OCI-LY3 (cell line): ENCODE measurements at regions not wholly inside any gene's neighbourhood (a gene's known extent, or its start where the extent isn't known, plus 50 kb on each side); places are given as distances from the start of the nearest gene placed in this dataset.

ENCODE experiments used
- H2AFZ ChIP-seq: fragments of 200-600, 300-600 bp; shearing (Covaris generic); 2 replicates; pipeline ENCODE4 v1.6.0; 2014; ENCODE audit warnings: antibody characterized with exemption, low read depth, low read length
- H3K27ac ChIP-seq: fragments of 200-600, 300-600 bp; sonication (generic); 2 replicates; pipeline ENCODE4 v1.5.1; 2014; ENCODE audit warnings: mild to moderate bottlenecking, low read length, moderate library complexity, mixed read lengths
- H3K27me3 ChIP-seq: fragments of 200-600, 300-600 bp; sonication (generic); 2 replicates; pipeline ENCODE4 v1.6.1; 2014; ENCODE audit warnings: low read depth, low read length, mixed read lengths
- H3K36me3 ChIP-seq: fragments of 200-600, 300-600 bp; sonication (generic); replicated peaks from 2 replicates; pipeline ENCODE3; 2014; ENCODE audit warnings: low read depth, low read length, mixed read lengths
- H3K4me1 ChIP-seq: fragments of 300-600, 200-600 bp; sonication (generic); 2 replicates; pipeline ENCODE4 v1.6.1; 2014; ENCODE audit warnings: low read length, mixed read lengths
- H3K4me2 ChIP-seq: fragments of 200-600, 300-600 bp; sonication (generic); 2 replicates; pipeline ENCODE4 v1.6.1; 2014; ENCODE audit warnings: low read length, mixed read lengths
- H3K4me3 ChIP-seq: fragments of 300-600, 200-600 bp; sonication (generic); 2 replicates; pipeline ENCODE4 v1.5.1; 2014; ENCODE audit warnings: antibody characterized with exemption, mild to moderate bottlenecking, low read length, moderate library complexity
- H3K79me2 ChIP-seq: fragments of 300-600, 200-600 bp; shearing (Covaris generic); 2 replicates; pipeline ENCODE4 v1.6.1; 2014; ENCODE audit warnings: mild to moderate bottlenecking, low read length, mixed read lengths
- H3K9ac ChIP-seq: fragments of 300-600, 200-600 bp; shearing (Covaris generic); 2 replicates; pipeline ENCODE4 v1.6.0; 2014; ENCODE audit warnings: mild to moderate bottlenecking, low read length, moderate library complexity
- H3K9me3 ChIP-seq: fragments of 200-600, 300-600 bp; shearing (Covaris generic); 2 replicates; pipeline ENCODE4 v1.6.1; 2014; ENCODE audit warnings: low read length, mixed read lengths; ENCODE audit not compliant: insufficient read depth
- H4K20me1 ChIP-seq: fragments of 200-600, 300-600 bp; sonication (generic); 2 replicates; pipeline ENCODE4 v1.6.1; 2016; ENCODE audit warnings: low read length, mixed read lengths; ENCODE audit not compliant: insufficient read depth
- CTCF ChIP-seq: fragments of 200-600, 300-600 bp; sonication (generic); IDR thresholded peaks from 2 replicates; pipeline ENCODE4 v1.5.1; 2014; ENCODE audit warnings: antibody characterized with exemption, low read length, low read depth
- EZH2phosphoT487 ChIP-seq: fragments of 200-600 bp; shearing (Covaris generic); IDR thresholded peaks from 2 replicates; pipeline ENCODE4 v1.6.1; 2018; ENCODE audit warnings: antibody characterized with exemption, mixed run types, low read depth

GRCh38 chr6:145020543-145020942 is 714.8 kb downstream of the EPM2A start:
- H3K27ac ChIP-seq: no peak overlapping the region
- no peaks in the 10 kb centered on the region for H3K79me2 ChIP-seq
- no peaks in the 10 kb centered on the region for H3K9me3 ChIP-seq

GRCh38 chr6:145022199-145022796 is 713.0 kb downstream of the EPM2A start:
- H3K27ac ChIP-seq: no peak overlapping the region
- H3K36me3 ChIP-seq: no peaks in the 10 kb centered on the region
- H3K4me1 ChIP-seq: no peaks in the 10 kb centered on the region
- H3K9ac ChIP-seq: no peak overlapping the region
- no peak overlapping the region for H2AFZ ChIP-seq
- no peaks in the 10 kb centered on the region for H3K9me3 ChIP-seq
- H3K27me3 ChIP-seq: peaks cover 3% of the 10 kb centered on the region; the same call in 1 of the 2 replicates
- no peaks in the 10 kb centered on the region for H3K79me2 ChIP-seq
- TF ChIP-seq CTCF (no peak), EZH2phosphoT487 (no peak)
- no peak overlapping the region for H3K4me3 ChIP-seq
- H3K4me2 ChIP-seq: no peak overlapping the region
- H4K20me1 ChIP-seq: no peaks in the 10 kb centered on the region

More at GRCh38 chr6:145020543-145020942, 714.8 kb downstream of the EPM2A start:
- no peaks in the 10 kb centered on the region for H3K36me3 ChIP-seq
- peaks cover 3% of the 10 kb centered on the region; the same call in 1 of the 2 replicates for H3K27me3 ChIP-seq
- H3K4me1 ChIP-seq: peaks cover 5% of the 10 kb centered on the region
- no peak overlapping the region for H2AFZ ChIP-seq
- no peak overlapping the region for H3K4me3 ChIP-seq
- no peak overlapping the region for H3K9ac ChIP-seq
- TF ChIP-seq EZH2phosphoT487 (no peak), CTCF (no peak)
- no peaks in the 10 kb centered on the region for H4K20me1 ChIP-seq
- H3K4me2 ChIP-seq: no peak overlapping the region

GRCh38 chr6:145023116-145023726 is 712.1 kb downstream of the EPM2A start:
- Histone ChIP-seq H3K79me2 (no peaks in the 10 kb centered on the region), H3K27me3 (peaks cover 3% of the 10 kb centered on the region; the same call in 1 of the 2 replicates), H2AFZ (no peak overlapping the region), H3K27ac (no peak overlapping the region), H4K20me1 (no peaks in the 10 kb centered on the region), H3K4me2 (no peak overlapping the region), H3K9me3 (no peaks in the 10 kb centered on the region), H3K9ac (no peak overlapping the region), H3K4me3 (no peak overlapping the region), H3K36me3 (no peaks in the 10 kb centered on the region), H3K4me1 (no peaks in the 10 kb centered on the region)
- TF ChIP-seq CTCF: no peak
- no peak for TF ChIP-seq EZH2phosphoT487

- no peak overlapping the region for H3K9ac ChIP-seq
- H2AFZ ChIP-seq: no peak overlapping the region
- no peak overlapping the region for H3K4me2 ChIP-seq
- H3K27me3 ChIP-seq: peaks cover 3% of the 10 kb centered on the region; the same call in 1 of the 2 replicates
- TF ChIP-seq EZH2phosphoT487 (no peak), CTCF (no peak)
- H3K9me3 ChIP-seq: no peaks in the 10 kb centered on the region
- no peaks in the 10 kb centered on the region for H4K20me1 ChIP-seq
- H3K4me3 ChIP-seq: no peak overlapping the region
- no peaks in the 10 kb centered on the region for H3K79me2 ChIP-seq
- no peaks in the 10 kb centered on the region for H3K36me3 ChIP-seq
- H3K4me1 ChIP-seq: no peaks in the 10 kb centered on the region
- no peak overlapping the region for H3K27ac ChIP-seq
Measured at GRCh38 chr6:145025488-145025887, 709.8 kb downstream of the EPM2A start.
